ENCODE measurements at regions not wholly inside any gene's neighbourhood (a gene's known extent, or its start where the extent isn't known, plus 50 kb on each side); places are given as distances from the start of the nearest gene placed in this dataset.

GRCh38 chr1:238257018-238257621, 366.4 kb upstream of the ZP4 start:
- TF ChIP-seq CTCF (IDR thresholded peaks at IDR 0.05) (no peak), EZH2 (IDR thresholded peaks at IDR 0.05; ENCODE audit: borderline replicate concordance, insufficient read depth, low read depth, low read length, poor library complexity, severe bottlenecking) (no peak)
- Mint-ChIP-seq H3K9me3 (ENCODE audit: insufficient read depth) (peaks cover 2% of the 10 kb centered on the region), H3K27ac (no peak overlapping the region), H3K4me1 (no peaks in the 10 kb centered on the region), H3K27me3 (no peaks in the 10 kb centered on the region), H3K4me3 (no peak overlapping the region)
- ChIA-PET CTCF (no interaction called here), POLR2A (no interaction called here)
- Histone ChIP-seq H3K79me2 (ENCODE audit: control insufficient read depth, insufficient read depth, low read length) (no peaks in the 10 kb centered on the region), H4K20me1 (ENCODE audit: control insufficient read depth, insufficient read depth, low read length, poor library complexity, severe bottlenecking) (no peaks in the 10 kb centered on the region), H3K27ac (ENCODE audit: low read length in 2 of 2) (no peak overlapping the region), H3K4me3 (ENCODE audit: control extremely low read depth in 1 of 5, extremely low read depth in 1 of 5, insufficient read depth in 1 of 5, low read depth in 2 of 5, low read length in 4 of 5) (no peak overlapping the region), H3K27me3 (replicated peaks in 1 of 4; ENCODE audit: control extremely low read depth in 1 of 4, control insufficient read depth in 3 of 4, insufficient read depth in 4 of 4, low read length in 3 of 4) (no peaks in the 10 kb centered on the region), H2AFZ (ENCODE audit: insufficient read depth, low read depth, low read length, poor library complexity, severe bottlenecking) (no peak overlapping the region), H3K9me3 (ENCODE audit: control extremely low read depth in 1 of 3, control insufficient read depth in 2 of 3, insufficient read depth in 1 of 3, low read length in 2 of 3) (peaks cover 0 to 6% (median 0%) of the 10 kb centered on the region in 3 donors), H3K36me3 (replicated peaks in 1 of 2; ENCODE audit: control extremely low read depth in 1 of 2, control insufficient read depth in 1 of 2, extremely low read depth in 1 of 2, insufficient read depth in 2 of 2, low read length in 1 of 2) (no peaks in the 10 kb centered on the region), H3K9ac (ENCODE audit: low read length) (no peak overlapping the region), H3K4me1 (ENCODE audit: control insufficient read depth in 2 of 2, insufficient read depth in 2 of 2, low read length in 2 of 2) (no peaks in the 10 kb centered on the region), H3K4me2 (replicated peaks; ENCODE audit: low read depth, low read length, poor library complexity, severe bottlenecking) (no peak overlapping the region)
- intact Hi-C loops (cut with micrococcal nuclease) = no loop called here
- 100% methylated on average over 1 of the region's 7 CpGs for WGBS (ENCODE audit: insufficient coverage)
- no peak for DNase-seq
- no peak for ATAC-seq (ENCODE audit: low read depth)

GRCh38 chr1:238254935-238255334, 364.2 kb upstream of the ZP4 start:
- CTCF ChIA-PET = no interaction called here

More at GRCh38 chr1:238254935-238255334, 364.2 kb upstream of the ZP4 start:
- intact Hi-C loops (cut with micrococcal nuclease) = no loop called here
- POLR2A ChIA-PET = no interaction called here
- DNase-seq (no peak), ATAC-seq (ENCODE audit: low read depth) (no peak)
- H3K9ac ChIP-seq (ENCODE audit: low read length) = no peak overlapping the region
- H3K4me2 ChIP-seq (replicated peaks; ENCODE audit: low read depth, low read length, poor library complexity, severe bottlenecking) = no peak overlapping the region
- H3K27me3 ChIP-seq (replicated peaks in 1 of 4; ENCODE audit: control extremely low read depth in 1 of 4, control insufficient read depth in 3 of 4, insufficient read depth in 4 of 4, low read length in 3 of 4) = no peaks in the 10 kb centered on the region
- H3K4me1 ChIP-seq (ENCODE audit: control insufficient read depth in 2 of 2, insufficient read depth in 2 of 2, low read length in 2 of 2) = no peaks in the 10 kb centered on the region
- no peak overlapping the region for H2AFZ ChIP-seq (ENCODE audit: insufficient read depth, low read depth, low read length, poor library complexity, severe bottlenecking)
- Mint-ChIP-seq H3K4me1 (no peaks in the 10 kb centered on the region), H3K27me3 (no peaks in the 10 kb centered on the region), H3K27ac (no peak overlapping the region), H3K4me3 (no peak overlapping the region), H3K9me3 (ENCODE audit: insufficient read depth) (peaks cover 2% of the 10 kb centered on the region)
- TF ChIP-seq CTCF (IDR thresholded peaks at IDR 0.05) = no peak
- TF ChIP-seq EZH2 (IDR thresholded peaks at IDR 0.05; ENCODE audit: borderline replicate concordance, insufficient read depth, low read depth, low read length, poor library complexity, severe bottlenecking) = no peak
- H4K20me1 ChIP-seq (ENCODE audit: control insufficient read depth, insufficient read depth, low read length, poor library complexity, severe bottlenecking) = no peaks in the 10 kb centered on the region
- no peak overlapping the region for H3K27ac ChIP-seq (ENCODE audit: low read length in 2 of 2)
- no peaks in the 10 kb centered on the region for H3K36me3 ChIP-seq (replicated peaks in 1 of 2; ENCODE audit: control extremely low read depth in 1 of 2, control insufficient read depth in 1 of 2, extremely low read depth in 1 of 2, insufficient read depth in 2 of 2, low read length in 1 of 2)
- 80% methylated on average over 1 of the region's 3 CpGs for WGBS (ENCODE audit: insufficient coverage)
- no peak overlapping the region for H3K4me3 ChIP-seq (ENCODE audit: control extremely low read depth in 1 of 5, extremely low read depth in 1 of 5, insufficient read depth in 1 of 5, low read depth in 2 of 5, low read length in 4 of 5)
- H3K9me3 ChIP-seq (ENCODE audit: control extremely low read depth in 1 of 3, control insufficient read depth in 2 of 3, insufficient read depth in 1 of 3, low read length in 2 of 3) = peaks cover 0 to 6% (median 0%) of the 10 kb centered on the region in 3 donors
- H3K79me2 ChIP-seq (ENCODE audit: control insufficient read depth, insufficient read depth, low read length) = no peaks in the 10 kb centered on the region

All from B cell (primary cell).